H9 (cell line): ENCODE measurements at regions not wholly inside any gene's neighbourhood (a gene's known extent, or its start where the extent isn't known, plus 50 kb on each side); places are given as distances from the start of the nearest gene placed in this dataset.

Source experiments
- DNase-seq: peaks from one replicate; pipeline ENCODE4 v3.0.0-alpha.2; 2017
- H2AFZ ChIP-seq: one replicate; pipeline ENCODE4 v1.6.1; 2013; ENCODE audit warnings: mild to moderate bottlenecking, low read length, control low read depth, moderate library complexity
- H2AK5ac ChIP-seq: 2 replicates; pipeline ENCODE4 v1.6.1; 2013; ENCODE audit warnings: low read length, control low read depth, mixed read lengths; ENCODE audit not compliant: insufficient read length
- H2BK120ac ChIP-seq: one replicate; pipeline ENCODE4 v1.6.1; 2013; ENCODE audit warnings: low read depth, mild to moderate bottlenecking, low read length, control low read depth, inconsistent platforms; ENCODE audit not compliant: poor library complexity, severe bottlenecking
- H2BK12ac ChIP-seq: 2 replicates; pipeline ENCODE4 v1.6.1; 2013; ENCODE audit warnings: low read length, control low read depth, mixed read lengths, low read depth; ENCODE audit not compliant: insufficient read length
- H2BK15ac ChIP-seq: 2 replicates; pipeline ENCODE4 v1.6.1; 2013; ENCODE audit warnings: low read depth, low read length, control low read depth
- H2BK20ac ChIP-seq: one replicate; pipeline ENCODE4 v1.6.1; 2013; ENCODE audit warnings: low read depth, mild to moderate bottlenecking, low read length, control low read depth, inconsistent platforms; ENCODE audit not compliant: poor library complexity, severe bottlenecking
- H2BK5ac ChIP-seq: 2 replicates; pipeline ENCODE4 v1.6.1; 2013; ENCODE audit warnings: low read length, control low read depth, mixed read lengths; ENCODE audit not compliant: insufficient read length
- H3K14ac ChIP-seq: 2 replicates; pipeline ENCODE4 v1.6.1; 2013; ENCODE audit warnings: low read length, control low read depth; ENCODE audit not compliant: insufficient read depth
- H3K18ac ChIP-seq: 2 replicates; pipeline ENCODE4 v1.6.1; 2013; ENCODE audit warnings: low read depth, mild to moderate bottlenecking, mixed read lengths, low read length, control low read depth; ENCODE audit not compliant: insufficient read length
- H3K23ac ChIP-seq: 2 replicates; pipeline ENCODE4 v1.6.1; 2013; ENCODE audit warnings: low read length, control low read depth, mixed read lengths, low read depth; ENCODE audit not compliant: insufficient read length
- H3K23me2 ChIP-seq: 2 replicates; pipeline ENCODE4 v1.6.1; 2013; ENCODE audit warnings: low read depth, mild to moderate bottlenecking, mixed read lengths, low read length, control low read depth; ENCODE audit not compliant: insufficient read length, poor library complexity, severe bottlenecking
- H3K27ac ChIP-seq: 2 replicates; pipeline ENCODE4 v1.5.1; 2013; ENCODE audit warnings: low read length, control low read depth, mixed read lengths, low read depth; ENCODE audit not compliant: insufficient read length
- H3K27me3 ChIP-seq: 2 replicates; pipeline ENCODE4 v1.6.1; 2013; ENCODE audit warnings: low read length, control low read depth, inconsistent platforms; ENCODE audit not compliant: insufficient read depth
- H3K4ac ChIP-seq: 2 replicates; pipeline ENCODE4 v1.6.1; 2013; ENCODE audit warnings: low read depth, mild to moderate bottlenecking, control low read depth, inconsistent platforms, low read length, moderate library complexity
- H3K4me1 ChIP-seq: 2 replicates; pipeline ENCODE4 v1.6.1; 2013; ENCODE audit warnings: low read length, control low read depth, inconsistent platforms; ENCODE audit not compliant: insufficient read depth
- H3K4me2 ChIP-seq: 2 replicates; pipeline ENCODE4 v1.6.1; 2013; ENCODE audit warnings: low read length, control low read depth, mixed read lengths; ENCODE audit not compliant: insufficient read length, insufficient read depth
- H3K56ac ChIP-seq: 2 replicates; pipeline ENCODE4 v1.6.1; 2013; ENCODE audit warnings: low read depth, mild to moderate bottlenecking, mixed read lengths, low read length, control low read depth; ENCODE audit not compliant: insufficient read length
- H3K79me1 ChIP-seq: 2 replicates; pipeline ENCODE4 v1.6.1; 2013; ENCODE audit warnings: low read depth, mild to moderate bottlenecking, moderate library complexity, low read length, control low read depth, inconsistent platforms; ENCODE audit not compliant: insufficient read depth, poor library complexity, severe bottlenecking
- H3K79me2 ChIP-seq: 2 replicates; pipeline ENCODE4 v1.6.1; 2013; ENCODE audit warnings: low read length, control low read depth, inconsistent platforms; ENCODE audit not compliant: insufficient read depth
- H3K9ac ChIP-seq: 2 replicates; pipeline ENCODE4 v1.6.1; 2013; ENCODE audit warnings: low read length, control low read depth, mixed read lengths; ENCODE audit not compliant: insufficient read length; ENCODE audit errors: extremely low read depth
- H3K9me3 ChIP-seq: one replicate; pipeline ENCODE4 v1.6.1; 2013; ENCODE audit warnings: low read depth, low read length, inconsistent platforms; ENCODE audit not compliant: control insufficient read depth
- H3T11ph ChIP-seq: one replicate; pipeline ENCODE4 v1.6.1; 2013; ENCODE audit warnings: mild to moderate bottlenecking, low read length, control low read depth, inconsistent platforms
- H4K20me1 ChIP-seq: one replicate; pipeline ENCODE4 v1.6.1; 2013; ENCODE audit not compliant: control insufficient read depth, insufficient read length, insufficient read depth
- H4K5ac ChIP-seq: 2 replicates; pipeline ENCODE4 v1.6.1; 2013; ENCODE audit warnings: low read depth, mild to moderate bottlenecking, mixed read lengths, low read length, control low read depth; ENCODE audit not compliant: insufficient read length
- H4K8ac ChIP-seq: replicated peaks from 2 replicates; pipeline ENCODE4 v1.6.1; 2013; ENCODE audit warnings: low read length, control low read depth, mixed read lengths, low read depth; ENCODE audit not compliant: insufficient read length
- H4K91ac ChIP-seq: 2 replicates; pipeline ENCODE4 v1.6.1; 2013; ENCODE audit warnings: low read depth, mild to moderate bottlenecking, moderate library complexity, mixed read lengths, low read length, control low read depth; ENCODE audit not compliant: insufficient read length
- H3K27ac Mint-ChIP-seq, 3 experiments: 2 replicates in 2 of 3; 3 replicates in 1 of 3; pipeline ENCODE4 v1.8.0; 2020 to 2021; ENCODE audit warnings: mixed read lengths in 3 of 3, mild to moderate bottlenecking in 1 of 3, moderate library complexity in 1 of 3
- H3K27me3 Mint-ChIP-seq: 2 replicates; pipeline ENCODE4 v1.8.0; 2021; ENCODE audit warnings: low read depth, mild to moderate bottlenecking, moderate library complexity, mixed read lengths
- H3K36me3 Mint-ChIP-seq, 3 experiments: 2 replicates in 2 of 3; 3 replicates in 1 of 3; pipeline ENCODE4 v1.8.0; 2020 to 2021; ENCODE audit warnings: low read depth in 3 of 3, mixed read lengths in 3 of 3; ENCODE audit not compliant: insufficient read depth in 1 of 3
- H3K4me1 Mint-ChIP-seq, 2 experiments: 2 replicates each; pipeline ENCODE4 v1.8.0; 2020; ENCODE audit warnings: mixed read lengths in 2 of 2
- H3K4me3 Mint-ChIP-seq, 2 experiments: 2 replicates in 1 of 2; 3 replicates in 1 of 2; pipeline ENCODE4 v1.8.0; 2020 to 2021; ENCODE audit warnings: mild to moderate bottlenecking in 2 of 2, mixed read lengths in 2 of 2, moderate library complexity in 1 of 2
- H3K9me3 Mint-ChIP-seq, 2 experiments: 2 replicates in 1 of 2; 3 replicates in 1 of 2; pipeline ENCODE4 v1.8.0; 2020; ENCODE audit warnings: mild to moderate bottlenecking in 2 of 2, mixed read lengths in 2 of 2, moderate library complexity in 1 of 2
- CTCF ChIP-seq: fragments of 200-600 bp; sonication (generic); conservative IDR thresholded peaks from 3 replicates; pipeline ENCODE4 v1.8.0; 2021; ENCODE audit warnings: antibody characterized with exemption, mild to moderate bottlenecking
- WGBS: extraction: QIAGEN DNeasy Blood & Tissue Kit; methylation state at CpG from one replicate; pipeline ENCODE4 v1.1.7; 2013; ENCODE audit warnings: missing lambda C conversion rate, low lambda C conversion rate, mixed read lengths; ENCODE audit not compliant: insufficient read length; ENCODE audit errors: extremely low coverage; 5-methylcytosine and 5-hydroxymethylcytosine counted together

- Mint-ChIP-seq H3K4me1 (peaks cover 14 to 19% of the 10 kb centered on the region in 2 experiments), H3K4me3 (no peak overlapping the region), H3K27me3 (no peaks in the 10 kb centered on the region), H3K36me3 (no peaks in the 10 kb centered on the region), H3K27ac (no peak overlapping the region), H3K9me3 (no peaks in the 10 kb centered on the region)
- Histone ChIP-seq H4K91ac (no peak overlapping the region), H2BK120ac (no peak overlapping the region), H3K79me2 (no peaks in the 10 kb centered on the region), H2BK5ac (no peak overlapping the region), H3K56ac (no peak overlapping the region), H3K9me3 (no peaks in the 10 kb centered on the region), H2BK12ac (no peak overlapping the region), H3K18ac (no peak overlapping the region), H4K8ac (no peak overlapping the region), H3K23ac (no peak overlapping the region), H3K4ac (no peak overlapping the region), H3K14ac (no peak overlapping the region), H3K79me1 (no peaks in the 10 kb centered on the region), H3K9ac (no peak overlapping the region), H3K27ac (no peak overlapping the region), H4K5ac (no peak overlapping the region), H2AFZ (no peak overlapping the region), H3K4me2 (no peak overlapping the region), H3K4me1 (no peaks in the 10 kb centered on the region), H4K20me1 (no peaks in the 10 kb centered on the region), H3K27me3 (no peaks in the 10 kb centered on the region), H3K23me2 (no peaks in the 10 kb centered on the region), H2BK20ac (no peak overlapping the region), H2AK5ac (no peak overlapping the region), H2BK15ac (no peak overlapping the region), H3T11ph (no peak overlapping the region)
- DNase-seq: no peak
- WGBS: no CpG with 5 or more reads among the region's 4 CpGs
- no peak for TF ChIP-seq CTCF
Measured at GRCh38 chr5:125291447-125291846, 545.0 kb upstream of the ZNF608 start.
